Activated CD4-positive, alpha-beta T cell treated with anti-CD3 and anti-CD28 coated beads, Interleukin-2, amount 10 ng/mL, durations not matched to agents 24 days and 14 days (primary cell): ENCODE measurements at regions not wholly inside any gene's neighbourhood (a gene's known extent, or its start where the extent isn't known, plus 50 kb on each side); places are given as distances from the start of the nearest gene placed in this dataset.
"Not testable (repeated sequence)": the region's sequence is repeated elsewhere in the genome, so short reads cannot be mapped to it uniquely, and the experiment has no call there.

Experiments
- DNase-seq: peaks from one replicate; pipeline ENCODE4 v3.0.0; 2022
- H3K27ac Mint-ChIP-seq: one replicate; pipeline ENCODE4 v1.8.0; 2022; ENCODE audit warnings: mild to moderate bottlenecking, mixed read lengths
- H3K27me3 Mint-ChIP-seq: one replicate; pipeline ENCODE4 v1.8.0; 2022; ENCODE audit warnings: mixed read lengths
- H3K36me3 Mint-ChIP-seq: one replicate; pipeline ENCODE4 v1.8.0; 2022; ENCODE audit warnings: low read depth, mild to moderate bottlenecking, mixed read lengths
- H3K4me1 Mint-ChIP-seq: one replicate; pipeline ENCODE4 v1.8.0; 2021; ENCODE audit warnings: mixed read lengths
- H3K4me3 Mint-ChIP-seq: one replicate; pipeline ENCODE4 v1.8.0; 2022; ENCODE audit warnings: mild to moderate bottlenecking, moderate library complexity, mixed read lengths
- H3K9me3 Mint-ChIP-seq: one replicate; pipeline ENCODE4 v1.8.0; 2021; ENCODE audit warnings: mixed read lengths
- intact Hi-C: fragments of 100-400 bp; cut with micrococcal nuclease; formaldehyde crosslinking; loops from one replicate; pipeline ENCODE4 v1.15.1; 2023

DNA sequence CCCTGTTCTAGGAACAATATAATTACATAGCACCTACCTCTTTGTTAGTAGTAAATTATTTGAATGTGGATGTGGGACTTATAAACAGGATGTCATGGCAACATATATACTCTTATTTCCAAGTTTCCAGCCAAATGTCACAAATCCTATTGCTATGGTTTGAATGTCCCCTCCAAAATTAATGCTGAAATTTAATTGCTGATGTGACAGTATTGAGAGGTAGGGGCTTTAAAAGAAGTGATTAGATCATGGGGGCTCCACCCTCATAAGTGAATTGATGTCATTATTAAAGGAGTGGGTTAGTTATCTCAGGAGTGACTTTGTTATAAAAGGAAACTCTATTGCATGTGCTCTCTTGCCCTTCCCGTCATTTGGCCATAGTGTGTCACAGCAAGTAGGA lies 164.2 kb upstream of the ATF7IP start:
- intact Hi-C loops = no loop called here

DNA sequence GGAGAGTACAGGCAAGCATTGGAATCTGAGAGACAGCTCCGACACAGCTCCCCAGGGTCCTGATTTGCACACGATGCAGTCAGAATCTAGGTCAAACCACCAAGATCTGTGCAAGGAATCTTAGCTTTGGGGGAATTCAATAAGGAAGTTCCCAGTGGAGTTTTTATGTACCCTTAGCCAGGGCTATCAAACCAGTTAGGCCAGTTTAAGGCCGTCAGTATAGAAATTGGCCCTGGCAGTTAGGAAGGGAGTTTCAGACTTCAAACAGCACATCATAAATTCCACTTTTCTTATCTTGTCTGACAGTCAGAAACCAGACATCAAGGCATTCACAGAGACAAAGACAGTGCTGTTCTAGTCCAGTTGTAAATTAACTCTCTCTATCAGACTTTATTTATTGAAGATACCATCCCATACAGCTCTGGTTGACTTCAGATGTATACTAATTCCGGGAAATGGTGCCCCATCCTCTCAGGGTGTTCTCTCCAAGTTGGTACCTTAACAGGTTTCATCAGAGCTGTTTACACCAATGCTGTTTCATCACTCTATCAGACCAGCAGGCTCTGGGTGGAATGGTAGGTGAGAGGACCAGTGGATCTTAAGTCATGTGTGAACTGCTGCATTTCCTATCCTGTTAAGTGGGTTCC lies 157.5 kb upstream of the ATF7IP start:
- Mint-ChIP-seq H3K4me3 (no peak overlapping the region), H3K9me3 (no peaks in the 10 kb centered on the region), H3K27me3 (no peaks in the 10 kb centered on the region), H3K27ac (no peak overlapping the region), H3K36me3 (no peaks in the 10 kb centered on the region), H3K4me1 (no peaks in the 10 kb centered on the region)
- intact Hi-C loops = no loop called here
- DNase-seq = no peak

More for the DNA sequence above, 164.2 kb upstream of the ATF7IP start:
- no peak overlapping the region for H3K4me3 Mint-ChIP-seq
- no peaks in the 10 kb centered on the region for H3K4me1 Mint-ChIP-seq
- no peaks in the 10 kb centered on the region for H3K36me3 Mint-ChIP-seq
- no peaks in the 10 kb centered on the region for H3K9me3 Mint-ChIP-seq
- no peak overlapping the region for H3K27ac Mint-ChIP-seq
- no peak for DNase-seq
- H3K27me3 Mint-ChIP-seq = no peaks in the 10 kb centered on the region

DNA sequence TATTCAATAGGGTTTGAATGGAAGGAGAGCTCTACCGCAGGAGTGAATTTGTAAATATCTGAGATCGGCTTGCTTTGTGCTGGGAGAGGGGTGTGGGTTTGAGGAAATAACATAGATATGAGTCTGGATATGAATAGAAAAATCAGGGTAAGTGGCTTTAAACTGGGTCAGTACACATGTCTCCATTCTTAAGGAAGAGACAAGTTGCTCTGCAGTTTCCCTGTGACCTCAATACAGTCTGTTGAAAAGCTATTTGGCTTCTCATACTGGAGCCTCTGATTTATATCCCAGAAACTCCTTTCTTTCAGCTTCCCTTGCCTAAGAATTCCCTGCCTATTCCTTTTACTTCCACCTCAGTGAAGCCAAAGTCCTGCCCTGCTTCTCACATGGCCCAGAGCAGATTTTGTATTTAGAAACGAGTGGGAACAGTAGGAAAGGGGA lies 153.5 kb upstream of the ATF7IP start:
- no peak overlapping the region for H3K4me3 Mint-ChIP-seq
- DNase-seq = no peak
- no peaks in the 10 kb centered on the region for H3K36me3 Mint-ChIP-seq
- intact Hi-C loops = no loop called here
- no peak overlapping the region for H3K27ac Mint-ChIP-seq
- H3K9me3 Mint-ChIP-seq = no peaks in the 10 kb centered on the region
- H3K4me1 Mint-ChIP-seq = peaks cover 4% of the 10 kb centered on the region
- H3K27me3 Mint-ChIP-seq = no peaks in the 10 kb centered on the region

DNA sequence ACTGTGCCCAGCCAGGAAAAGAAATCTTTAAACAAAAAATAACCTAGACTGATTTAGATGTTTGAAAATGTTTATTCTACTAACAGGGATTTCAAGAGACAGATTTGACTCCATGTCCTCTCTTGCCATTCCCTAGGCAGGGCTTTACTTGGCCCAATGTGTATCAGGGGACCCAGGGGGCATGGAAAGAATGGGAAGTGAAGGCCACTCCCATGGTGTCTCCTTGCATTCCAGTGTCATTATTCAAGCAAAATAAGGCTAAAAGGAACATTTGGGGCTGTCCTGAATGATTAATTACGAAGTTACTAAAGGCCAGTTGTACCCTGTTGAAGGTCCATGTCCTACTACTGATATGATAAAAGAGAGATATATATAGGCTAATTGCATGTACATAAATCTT lies 151.9 kb upstream of the ATF7IP start:
- H3K4me1 Mint-ChIP-seq = peaks cover 4% of the 10 kb centered on the region
- H3K36me3 Mint-ChIP-seq = no peaks in the 10 kb centered on the region
- H3K27ac Mint-ChIP-seq = no peak overlapping the region
- H3K4me3 Mint-ChIP-seq = no peak overlapping the region
- H3K9me3 Mint-ChIP-seq = peaks cover under 1% of the 10 kb centered on the region
- intact Hi-C loops = no loop called here
- H3K27me3 Mint-ChIP-seq = no peaks in the 10 kb centered on the region
- no peak for DNase-seq

DNA sequence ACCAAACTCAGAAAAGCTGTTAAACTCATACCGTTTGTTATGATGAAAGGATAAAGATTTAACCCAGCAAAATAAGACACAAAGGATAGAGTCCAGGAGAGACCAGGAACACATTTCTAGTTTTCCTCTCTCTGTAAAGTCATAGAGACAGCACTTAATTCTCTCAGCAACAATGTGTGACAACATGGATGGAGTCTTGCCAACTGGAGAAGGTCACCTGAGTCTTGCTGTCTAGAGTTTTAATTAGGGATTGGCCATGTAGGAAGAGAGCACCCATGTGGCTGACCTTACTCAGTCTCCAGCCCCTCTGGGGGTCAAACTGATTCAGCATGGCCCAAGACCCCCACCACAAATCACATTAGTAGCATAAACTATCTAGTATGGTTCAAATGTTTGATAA lies 151.0 kb upstream of the ATF7IP start:
- no peak for DNase-seq
- H3K27me3 Mint-ChIP-seq = no peaks in the 10 kb centered on the region
- H3K4me1 Mint-ChIP-seq = peaks cover 4% of the 10 kb centered on the region
- no peak overlapping the region for H3K27ac Mint-ChIP-seq
- H3K36me3 Mint-ChIP-seq = no peaks in the 10 kb centered on the region
- H3K9me3 Mint-ChIP-seq = peaks cover 6% of the 10 kb centered on the region
- intact Hi-C loops = no loop called here
- no peak overlapping the region for H3K4me3 Mint-ChIP-seq

DNA sequence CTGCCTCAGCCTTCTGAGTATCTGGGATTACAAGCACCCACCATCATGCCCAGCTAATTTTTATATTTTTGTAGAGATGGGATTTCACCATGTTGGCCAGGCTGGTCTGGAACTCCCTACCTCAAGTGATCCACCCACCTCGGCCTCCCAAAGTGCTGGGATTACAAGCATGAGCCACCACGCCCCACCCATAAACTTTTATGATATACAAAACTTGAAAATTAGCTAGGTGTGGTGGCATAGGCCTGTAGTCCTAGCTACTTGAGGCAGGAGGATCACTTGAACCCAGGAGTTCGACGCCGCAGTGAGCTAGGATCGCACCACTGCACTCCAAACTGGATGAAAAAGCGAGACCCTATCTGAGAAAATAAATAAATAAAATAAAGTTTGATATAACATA lies 149.5 kb upstream of the ATF7IP start:
- DNase-seq, H3K4me1 Mint-ChIP-seq, H3K27ac Mint-ChIP-seq, H3K27me3 Mint-ChIP-seq, intact Hi-C loops, H3K36me3 Mint-ChIP-seq, H3K9me3 Mint-ChIP-seq, H3K4me3 Mint-ChIP-seq: not testable (repeated sequence)

DNA sequence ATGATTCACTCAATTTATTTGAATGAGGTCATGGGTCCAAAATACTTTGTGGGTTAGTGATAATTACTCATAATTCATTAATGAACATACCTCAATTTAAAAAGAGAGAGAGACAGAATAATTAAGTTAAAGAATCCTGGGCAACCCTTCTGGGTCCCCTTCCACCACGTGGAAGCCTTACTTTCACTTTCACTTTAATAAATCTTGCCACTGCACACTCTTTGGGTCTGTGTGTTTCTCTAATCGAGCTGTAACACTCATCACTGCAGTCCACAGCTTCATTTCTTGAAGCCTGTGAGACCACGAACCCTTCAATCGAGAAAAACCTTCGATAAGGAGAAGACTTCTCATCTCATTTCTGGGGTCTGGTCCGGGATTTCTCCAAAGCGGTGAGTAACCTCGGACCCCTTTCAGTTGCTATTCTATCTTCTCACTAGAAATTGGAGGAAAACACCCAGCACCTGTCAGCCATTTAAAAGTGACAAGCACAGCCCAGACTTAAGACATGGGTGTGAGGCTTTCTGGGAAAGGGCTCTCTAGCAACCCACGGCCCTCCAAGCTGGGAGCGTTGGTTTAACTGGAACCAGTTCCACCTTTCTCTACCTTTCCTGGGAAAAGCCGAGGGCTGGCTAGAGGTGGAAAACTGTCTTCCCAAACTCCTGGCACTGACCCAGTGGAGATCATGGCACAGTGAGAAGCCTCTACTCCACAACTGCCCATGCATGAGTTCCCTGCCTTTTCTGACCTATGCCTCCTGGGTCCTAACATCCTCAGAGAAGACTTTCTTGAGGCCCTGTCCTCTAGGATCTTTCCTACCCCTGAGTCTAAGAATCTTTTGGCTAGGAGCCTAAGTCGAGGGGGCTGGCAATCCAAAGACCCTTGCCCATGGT lies 148.8 kb upstream of the ATF7IP start:
- peak overlapping the region; percentile 23 for H3K4me3 Mint-ChIP-seq
- H3K27me3 Mint-ChIP-seq = no peaks in the 10 kb centered on the region
- H3K4me1 Mint-ChIP-seq = peaks cover 13% of the 10 kb centered on the region
- H3K27ac Mint-ChIP-seq = no peak overlapping the region
- H3K36me3 Mint-ChIP-seq = peaks cover 4% of the 10 kb centered on the region
- intact Hi-C loops = no loop called here
- H3K9me3 Mint-ChIP-seq = peaks cover 11% of the 10 kb centered on the region
- DNase-seq = no peak

DNA sequence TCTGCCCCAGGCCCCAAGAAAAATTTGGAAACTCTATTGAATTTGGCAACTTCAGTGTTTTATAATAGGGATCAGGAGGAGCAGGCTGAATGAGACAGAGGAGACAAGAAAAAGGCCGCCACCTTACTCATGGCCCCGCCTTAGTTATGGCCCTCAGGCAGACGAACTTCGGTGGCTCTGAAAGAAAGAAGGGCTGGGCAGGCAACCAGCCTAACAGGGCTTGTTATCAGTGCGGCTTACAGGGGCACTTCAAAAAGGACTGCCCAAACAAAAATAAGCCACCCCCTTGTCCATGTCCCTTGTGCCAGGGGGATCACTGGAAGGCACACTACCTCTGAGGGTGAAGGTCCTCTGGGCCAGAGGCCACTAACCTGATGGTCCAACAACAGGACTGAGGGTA lies 146.3 kb upstream of the ATF7IP start:
- Mint-ChIP-seq H3K36me3 (peaks cover 4% of the 10 kb centered on the region), H3K4me1 (peaks cover 13% of the 10 kb centered on the region), H3K4me3 (no peak overlapping the region), H3K27me3 (no peaks in the 10 kb centered on the region), H3K27ac (no peak overlapping the region), H3K9me3 (peaks cover 11% of the 10 kb centered on the region)
- intact Hi-C loops = no loop called here
- no peak for DNase-seq

DNA sequence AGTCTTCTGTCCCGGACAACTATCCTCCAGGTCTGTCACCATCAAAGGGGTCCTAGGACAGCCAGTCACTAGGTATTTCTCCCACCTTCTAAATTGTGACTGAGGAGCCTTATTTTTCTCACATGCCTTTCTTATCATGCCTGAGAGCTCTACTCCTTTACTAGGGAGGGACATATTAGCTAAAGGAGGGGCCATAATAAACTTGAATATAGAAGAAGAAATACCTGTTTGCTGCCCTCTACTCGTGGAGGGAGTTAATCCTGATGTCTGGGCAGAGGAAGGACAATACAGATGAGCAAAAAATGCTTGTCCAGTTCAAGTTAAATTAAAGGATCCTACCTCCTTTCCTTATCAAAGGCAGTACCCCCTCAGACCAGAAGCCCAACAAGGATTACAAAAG lies 145.8 kb upstream of the ATF7IP start:
- DNase-seq, H3K4me3 Mint-ChIP-seq, H3K36me3 Mint-ChIP-seq, H3K27me3 Mint-ChIP-seq, H3K27ac Mint-ChIP-seq: not testable (repeated sequence)
- Mint-ChIP-seq H3K4me1 (peaks cover 13% of the 10 kb centered on the region), H3K9me3 (peaks cover 11% of the 10 kb centered on the region)
- intact Hi-C loops = loop anchor here (5.0 kb wide), 1 partner anchor 553 kb away; a partner anchor contains a TSS

DNA sequence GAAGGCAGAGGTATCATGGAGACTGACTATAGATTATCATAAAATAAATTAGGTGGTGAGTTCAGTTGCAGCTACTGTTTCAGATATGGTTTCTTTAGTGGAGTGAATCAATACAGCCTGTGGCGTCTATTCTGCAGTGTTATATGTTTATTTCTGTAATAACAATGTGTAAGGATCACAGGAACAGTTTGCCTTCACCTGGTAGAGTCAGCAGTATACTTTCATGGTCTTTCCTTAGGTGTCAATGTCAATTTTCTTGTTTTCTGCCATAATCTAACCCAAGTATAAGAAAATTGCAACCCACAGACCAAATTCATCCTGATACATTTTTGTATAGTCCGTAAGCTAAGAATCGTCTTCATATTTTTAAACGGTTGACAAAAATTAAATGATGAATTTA lies 140.4 kb upstream of the ATF7IP start:
- H3K36me3 Mint-ChIP-seq = peaks cover 4% of the 10 kb centered on the region
- H3K9me3 Mint-ChIP-seq = peaks cover 10% of the 10 kb centered on the region
- DNase-seq = no peak
- H3K27ac Mint-ChIP-seq = no peak overlapping the region
- H3K4me3 Mint-ChIP-seq = no peak overlapping the region
- H3K4me1 Mint-ChIP-seq = peaks cover 9% of the 10 kb centered on the region
- intact Hi-C loops = no loop called here
- H3K27me3 Mint-ChIP-seq = peaks cover 3% of the 10 kb centered on the region

DNA sequence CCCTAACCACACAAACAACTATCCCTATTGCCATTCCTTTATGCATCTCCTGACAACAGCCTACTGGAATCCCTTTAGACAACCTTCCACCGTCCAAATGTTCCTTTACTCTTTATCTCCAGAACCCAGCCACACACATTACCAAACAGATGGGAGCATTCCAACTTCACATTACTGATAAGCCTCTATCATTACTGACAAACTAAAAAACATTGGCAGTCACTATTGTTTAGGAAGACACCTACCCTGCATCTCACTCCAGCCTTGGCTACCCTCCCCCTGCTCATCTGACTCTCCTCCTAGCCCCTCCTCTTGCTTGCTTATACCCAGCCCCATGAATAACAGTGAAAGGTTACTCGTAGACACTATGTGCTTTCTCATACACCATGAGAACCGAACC lies 130.3 kb upstream of the ATF7IP start:
- Mint-ChIP-seq H3K4me1 (peaks cover 12% of the 10 kb centered on the region), H3K9me3 (peaks cover 14% of the 10 kb centered on the region)
- not testable (repeated sequence) for H3K27me3 Mint-ChIP-seq, DNase-seq, H3K27ac Mint-ChIP-seq, H3K4me3 Mint-ChIP-seq, H3K36me3 Mint-ChIP-seq
- intact Hi-C loops = loop anchor here (5.0 kb wide), 2 partner anchors 382 to 532 kb away; no protein-coding TSS in a partner anchor

DNA sequence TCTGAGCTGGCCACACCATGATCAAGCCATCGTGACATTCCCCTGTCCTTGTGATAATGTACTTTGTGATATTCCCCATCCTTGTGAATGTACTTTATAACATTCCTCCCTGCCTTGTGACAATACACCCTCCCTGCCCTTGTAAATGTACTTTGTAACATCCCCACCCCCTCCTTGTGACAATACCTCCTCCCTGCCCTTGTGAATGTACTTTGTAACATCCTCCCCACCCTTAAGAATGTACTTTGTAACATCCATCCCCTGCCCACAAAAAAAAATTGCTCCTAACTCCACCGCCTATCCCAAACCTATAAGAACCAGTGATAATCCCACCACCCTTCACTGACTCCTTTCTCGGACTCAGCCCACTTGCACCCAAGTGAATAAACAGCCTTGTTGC lies 128.8 kb upstream of the ATF7IP start:
- not testable (repeated sequence) for H3K4me3 Mint-ChIP-seq, DNase-seq, H3K9me3 Mint-ChIP-seq, H3K36me3 Mint-ChIP-seq, H3K27ac Mint-ChIP-seq, H3K27me3 Mint-ChIP-seq
- H3K4me1 Mint-ChIP-seq = peaks cover 20% of the 10 kb centered on the region
- intact Hi-C loops = loop anchor here (5.0 kb wide), 2 partner anchors 381 to 531 kb away; no protein-coding TSS in a partner anchor

DNA sequence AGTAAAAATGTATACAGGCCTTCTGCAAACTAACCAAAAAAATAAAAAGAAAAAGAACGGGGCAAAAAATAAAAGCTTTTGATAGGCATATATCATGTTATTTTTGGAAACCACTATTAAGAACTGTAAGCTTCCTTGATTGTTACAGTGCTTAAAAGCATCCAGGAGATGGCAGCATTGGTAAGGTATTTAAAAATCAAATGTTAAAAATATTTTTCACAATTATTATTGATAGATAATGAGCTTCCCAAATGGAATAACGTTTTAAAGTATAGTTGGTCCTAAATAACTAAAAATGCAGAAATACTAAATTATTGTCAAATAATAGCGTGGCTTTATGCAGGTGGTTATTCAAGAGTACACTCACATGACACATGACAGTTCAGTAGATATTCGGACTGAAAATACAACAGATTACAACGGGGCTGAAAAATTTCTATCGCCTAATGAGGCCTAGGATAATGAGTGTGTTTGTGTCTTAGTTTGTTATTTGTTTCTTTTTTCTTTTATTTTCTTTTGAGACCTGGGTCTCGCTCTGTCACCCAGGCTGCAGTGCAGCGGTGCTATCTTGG lies 127.2 kb upstream of the ATF7IP start:
- Mint-ChIP-seq H3K4me1 (peaks cover 20% of the 10 kb centered on the region), H3K9me3 (no peaks in the 10 kb centered on the region), H3K27me3 (no peaks in the 10 kb centered on the region), H3K4me3 (no peak overlapping the region), H3K36me3 (peaks cover 6% of the 10 kb centered on the region), H3K27ac (no peak overlapping the region)
- intact Hi-C loops = loop anchor here (1.0 to 5.0 kb wide), 4 partner anchors 216 to 529 kb away; no protein-coding TSS in a partner anchor
- DNase-seq = no peak

DNA sequence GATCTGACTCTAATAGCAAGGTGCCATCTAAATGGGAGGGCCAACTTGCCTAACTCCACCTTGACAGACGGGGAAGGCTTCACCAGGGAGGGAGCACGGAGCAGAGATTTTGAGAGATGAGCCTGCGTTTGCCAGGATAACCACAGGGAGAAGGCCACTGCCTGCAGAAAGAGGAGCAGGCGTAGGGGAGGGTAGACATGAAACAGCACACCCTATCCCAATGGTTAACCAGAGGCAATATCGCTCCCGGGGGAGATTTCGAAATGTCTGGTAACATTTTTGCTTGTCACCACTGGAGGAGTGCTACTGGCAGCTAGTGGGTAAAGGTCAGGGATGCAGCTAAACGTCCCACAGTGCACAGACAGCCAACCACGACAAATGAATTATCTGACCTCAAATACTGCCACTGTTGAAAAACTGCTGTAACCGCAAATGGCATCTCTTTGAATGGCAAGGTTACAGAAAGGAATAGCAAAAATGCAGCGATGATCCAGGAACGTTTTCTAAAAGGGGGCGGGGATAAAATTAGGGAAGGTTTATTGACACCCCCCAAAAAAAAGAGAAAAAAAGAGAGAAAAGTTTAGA lies 126.0 kb upstream of the ATF7IP start:
- Mint-ChIP-seq H3K36me3 (peaks cover 11% of the 10 kb centered on the region), H3K27ac (peak overlapping the region; percentile 82), H3K4me1 (peaks cover 20% of the 10 kb centered on the region), H3K4me3 (peak overlapping the region; percentile 82), H3K9me3 (peaks cover 5% of the 10 kb centered on the region), H3K27me3 (no peaks in the 10 kb centered on the region)
- intact Hi-C loops = loop anchor here (1.0 to 5.0 kb wide), 7 partner anchors 17 to 528 kb away; partner anchors contain the start of gene ATF7IP
- DNase-seq = peak; percentile 74
